Liver (tissue), 8 donors: ENCODE measurements at regions not wholly inside any gene's neighbourhood (a gene's known extent, or its start where the extent isn't known, plus 50 kb on each side); places are given as distances from the start of the nearest gene placed in this dataset.

ENCODE experiments used
- DNase-seq: peaks from one replicate; pipeline ENCODE4 v3.0.0-alpha.2; 2017; ENCODE audit warnings: low spot score
- H3K27ac ChIP-seq, 2 donors: one replicate each; pipeline ENCODE4 v1.7.0; 2013; ENCODE audit warnings: inconsistent platforms in 2 of 2, low read length in 2 of 2, control low read depth in 1 of 2, low read depth in 1 of 2, mild to moderate bottlenecking in 1 of 2
- H3K27me3 ChIP-seq, 4 donors: one replicate each; pipeline versions ENCODE4 v1.6.1 to v1.7.0; 2013; ENCODE audit warnings: low read length in 3 of 4, inconsistent platforms in 1 of 4, mild to moderate bottlenecking in 1 of 4, moderate library complexity in 1 of 4; ENCODE audit not compliant: control insufficient read depth in 4 of 4, insufficient read depth in 4 of 4
- H3K36me3 ChIP-seq, 4 donors: one replicate each; pipeline versions ENCODE4 v1.6.1 to v1.7.0; 2013; ENCODE audit warnings: low read length in 3 of 4, mild to moderate bottlenecking in 3 of 4, low read depth in 1 of 4, moderate library complexity in 1 of 4; ENCODE audit not compliant: control insufficient read depth in 4 of 4, insufficient read depth in 3 of 4
- H3K4me1 ChIP-seq, 4 donors: one replicate each; pipeline versions ENCODE4 v1.6.1 to v1.7.0; 2013; ENCODE audit warnings: low read length in 3 of 4, mild to moderate bottlenecking in 3 of 4, moderate library complexity in 1 of 4; ENCODE audit not compliant: control insufficient read depth in 4 of 4, insufficient read depth in 4 of 4
- H3K4me3 ChIP-seq, 3 donors: one replicate each; pipeline versions ENCODE4 v1.6.1 to v1.7.0; 2013; ENCODE audit warnings: low read length in 3 of 3, control low read depth in 1 of 3, low read depth in 1 of 3, mild to moderate bottlenecking in 1 of 3
- H3K9ac ChIP-seq, 2 donors: one replicate each; pipeline ENCODE4 v1.7.0; 2013; ENCODE audit warnings: low read length in 2 of 2, mild to moderate bottlenecking in 2 of 2, moderate library complexity in 2 of 2, control low read depth in 1 of 2, low read depth in 1 of 2
- H3K9me3 ChIP-seq, 4 donors: one replicate each; pipeline versions ENCODE4 v1.6.1 to v1.7.0; 2013; ENCODE audit warnings: low read length in 3 of 4; ENCODE audit not compliant: control insufficient read depth in 4 of 4
- ATF3 ChIP-seq: IDR thresholded peaks from 2 replicates; pipeline ENCODE4 v1.6.1; 2016; ENCODE audit warnings: antibody characterized with exemption
- CTCF ChIP-seq: fragments of 150-350 bp; IDR thresholded peaks from 2 replicates; pipeline ENCODE4 v1.5.1; 2017; ENCODE audit warnings: improper control_type of control experiment, low read depth, low read length; ENCODE audit not compliant: missing input control
- EGR1 ChIP-seq, 2 donors: IDR thresholded peaks; 2 replicates each; pipeline ENCODE4 v1.6.1; 2016 to 2018; ENCODE audit warnings: antibody characterized with exemption in 2 of 2, low read depth in 2 of 2
- FOXA1 ChIP-seq: IDR thresholded peaks from 2 replicates; pipeline ENCODE4 v1.6.1; 2016; ENCODE audit warnings: antibody characterized with exemption
- FOXA2 ChIP-seq: IDR thresholded peaks from 2 replicates; pipeline ENCODE4 v1.6.1; 2016; ENCODE audit warnings: antibody characterized with exemption
- GABPA ChIP-seq, 2 donors: IDR thresholded peaks in 1 of 2; conservative IDR thresholded peaks in 1 of 2; 2 replicates each; pipeline ENCODE4 v1.6.1; 2016; ENCODE audit warnings: antibody characterized with exemption in 2 of 2, mild to moderate bottlenecking in 1 of 2, moderate library complexity in 1 of 2
- HNF4A ChIP-seq, 2 donors: conservative IDR thresholded peaks; 2 replicates each; pipeline ENCODE4 v1.6.1; 2016; ENCODE audit warnings: antibody characterized with exemption in 2 of 2, mild to moderate bottlenecking in 2 of 2
- HNF4G ChIP-seq: IDR thresholded peaks from 2 replicates; pipeline ENCODE4 v1.6.1; 2016; ENCODE audit warnings: antibody characterized with exemption
- JUND ChIP-seq, 2 donors: IDR thresholded peaks; 2 replicates each; pipeline ENCODE4 v1.6.1; 2016; ENCODE audit warnings: antibody characterized with exemption in 2 of 2
- MAX ChIP-seq: IDR thresholded peaks from 2 replicates; pipeline ENCODE4 v1.6.1; 2016; ENCODE audit warnings: antibody characterized with exemption
- NR2F2 ChIP-seq: IDR thresholded peaks from 2 replicates; pipeline ENCODE4 v1.6.1; 2016; ENCODE audit warnings: antibody characterized with exemption
- RAD21 ChIP-seq, 2 donors: IDR thresholded peaks; 2 replicates each; pipeline ENCODE4 v1.6.1; 2016; ENCODE audit warnings: antibody characterized with exemption in 2 of 2, mild to moderate bottlenecking in 2 of 2
- REST ChIP-seq: IDR thresholded peaks from 2 replicates; pipeline ENCODE4 v1.6.1; 2016; ENCODE audit warnings: antibody characterized with exemption, mild to moderate bottlenecking
- RXRA ChIP-seq, 2 donors: IDR thresholded peaks; 2 replicates each; pipeline ENCODE4 v1.6.1; 2017 to 2018; ENCODE audit warnings: antibody characterized with exemption in 2 of 2, mild to moderate bottlenecking in 1 of 2
- SP1 ChIP-seq: IDR thresholded peaks from 2 replicates; pipeline ENCODE4 v1.6.1; 2018; ENCODE audit warnings: antibody characterized with exemption, mild to moderate bottlenecking
- TAF1 ChIP-seq: conservative IDR thresholded peaks from 2 replicates; pipeline ENCODE4 v1.6.1; 2016; ENCODE audit warnings: antibody characterized with exemption, mild to moderate bottlenecking
- YY1 ChIP-seq: IDR thresholded peaks from 2 replicates; pipeline ENCODE4 v1.6.1; 2016; ENCODE audit warnings: antibody characterized with exemption, mild to moderate bottlenecking
- ZBTB33 ChIP-seq: IDR thresholded peaks from 2 replicates; pipeline ENCODE4 v1.6.1; 2016; ENCODE audit warnings: antibody characterized with exemption
- WGBS: extraction: QIAGEN DNeasy Blood & Tissue Kit; methylation state at CpG from one replicate; pipeline ENCODE4 v1.1.7; 2013; 5-methylcytosine and 5-hydroxymethylcytosine counted together
- donor health status: healthy.
- donor health status: healthy.
- donor health status: healthy.
- donor health status: healthy.
- donor health status: healthy.

GRCh38 chr9:134509281-134509680 lies 132.3 kb upstream of the COL5A1 start:
- H3K36me3 ChIP-seq = no peaks in the 10 kb centered on the region
- no peak overlapping the region for H3K27ac ChIP-seq
- no peak overlapping the region for H3K9ac ChIP-seq
- H3K9me3 ChIP-seq = no peaks in the 10 kb centered on the region
- no peak for DNase-seq
- H3K4me1 ChIP-seq = no peaks in the 10 kb centered on the region
- no peak overlapping the region for H3K4me3 ChIP-seq
- WGBS = 53% methylated on average over 3 of the region's 3 CpGs
- no peaks in the 10 kb centered on the region for H3K27me3 ChIP-seq
- TF ChIP-seq TAF1 (no peak), FOXA1 (no peak), CTCF (no peak), YY1 (no peak), HNF4G (no peak), MAX (no peak), REST (no peak), ATF3 (no peak), JUND (IDR thresholded peaks at IDR 0.05) (no peak), SP1 (no peak), GABPA (IDR thresholded peaks at IDR 0.05 in 1 of 2, conservative IDR thresholded peaks at IDR 0.05 in 1 of 2) (no peak), RAD21 (IDR thresholded peaks at IDR 0.05) (no peak), FOXA2 (no peak), NR2F2 (no peak), RXRA (IDR thresholded peaks at IDR 0.05) (no peak), HNF4A (conservative IDR thresholded peaks at IDR 0.05) (no peak), EGR1 (IDR thresholded peaks at IDR 0.05; ENCODE audit: low read depth in 2 of 2) (no peak), ZBTB33 (no peak)

- no peak for DNase-seq
- TF ChIP-seq MAX = no peak
- no peak for TF ChIP-seq REST
- TF ChIP-seq RAD21 (IDR thresholded peaks at IDR 0.05) = no peak
- no peak for TF ChIP-seq ZBTB33
- no peak for TF ChIP-seq GABPA (IDR thresholded peaks at IDR 0.05 in 1 of 2, conservative IDR thresholded peaks at IDR 0.05 in 1 of 2)
- no peak for TF ChIP-seq FOXA1
These were observed 131.8 kb upstream of the COL5A1 start for GRCh38 chr9:134509817-134510216.

More at GRCh38 chr9:134509817-134510216, 131.8 kb upstream of the COL5A1 start:
- Histone ChIP-seq H3K9me3 (no peaks in the 10 kb centered on the region), H3K9ac (no peak overlapping the region), H3K36me3 (no peaks in the 10 kb centered on the region), H3K4me3 (no peak overlapping the region), H3K27me3 (no peaks in the 10 kb centered on the region), H3K4me1 (no peaks in the 10 kb centered on the region), H3K27ac (no peak overlapping the region)
- 84% methylated on average over 2 of the region's 2 CpGs for WGBS
